CD14-positive monocyte (primary cell): ENCODE measurements at regions not wholly inside any gene's neighbourhood (a gene's known extent, or its start where the extent isn't known, plus 50 kb on each side); places are given as distances from the start of the nearest gene placed in this dataset.

Experiments
- DNase-seq, 3 donors: peaks; one replicate each; pipeline ENCODE4 v3.0.0-alpha.2; 2011 to 2022
- H2AFZ ChIP-seq: 2 replicates; pipeline ENCODE4 v1.6.0; 2012; ENCODE audit warnings: mild to moderate bottlenecking, low read depth, low read length, inconsistent platforms; ENCODE audit not compliant: insufficient read depth, poor library complexity, severe bottlenecking
- H3K27ac ChIP-seq, 2 donors: 1 replicate in 1 of 2; 2 replicates in 1 of 2; pipeline ENCODE4 v1.5.1; 2012 to 2013; ENCODE audit warnings: low read length in 2 of 2, control low read depth in 1 of 2, inconsistent platforms in 1 of 2, low read depth in 1 of 2, mild to moderate bottlenecking in 1 of 2
- H3K27me3 ChIP-seq, 2 donors: one replicate each; pipeline versions ENCODE4 v1.6.0 to v1.6.1; 2011 to 2013; ENCODE audit warnings: low read length in 2 of 2; ENCODE audit not compliant: control insufficient read depth in 2 of 2, insufficient read depth in 2 of 2
- H3K36me3 ChIP-seq, 2 donors: replicated peaks in 1 of 2; 1 replicate in 1 of 2; 2 replicates in 1 of 2; pipeline versions ENCODE4 v1.5.1 to v1.6.1; 2012 to 2013; ENCODE audit warnings: low read length in 2 of 2, control low read depth in 1 of 2, inconsistent platforms in 1 of 2, mild to moderate bottlenecking in 1 of 2; ENCODE audit not compliant: insufficient read depth in 2 of 2, control insufficient read depth in 1 of 2
- H3K4me1 ChIP-seq, 2 donors: 1 replicate in 1 of 2; 2 replicates in 1 of 2; pipeline versions ENCODE4 v1.5.1 to v1.6.1; 2012 to 2013; ENCODE audit warnings: low read length in 2 of 2, control low read depth in 1 of 2, inconsistent platforms in 1 of 2, mild to moderate bottlenecking in 1 of 2, moderate library complexity in 1 of 2; ENCODE audit not compliant: insufficient read depth in 2 of 2, control insufficient read depth in 1 of 2
- H3K4me2 ChIP-seq: replicated peaks from 2 replicates; pipeline ENCODE3; 2012; ENCODE audit warnings: low read length, moderate library complexity, mild to moderate bottlenecking; ENCODE audit not compliant: poor library complexity, severe bottlenecking; ENCODE audit errors: extremely low read depth
- H3K4me3 ChIP-seq, 3 experiments: fragments of 200-600 bp in 1 of 3; sonication (generic) in 1 of 3; replicated peaks in 1 of 3; 1 replicate in 2 of 3; 2 replicates in 1 of 3; pipeline ENCODE4 v1.5.1; 2011 to 2013; ENCODE audit warnings: low read length in 3 of 3, mild to moderate bottlenecking in 3 of 3, control low read depth in 2 of 3, low read depth in 2 of 3, inconsistent platforms in 1 of 3, moderate library complexity in 1 of 3
- H3K79me2 ChIP-seq: 2 replicates; pipeline ENCODE4 v1.6.0; 2012; ENCODE audit warnings: mild to moderate bottlenecking, control low read depth, inconsistent platforms, low read length, moderate library complexity; ENCODE audit not compliant: insufficient read depth
- H3K9ac ChIP-seq: 2 replicates; pipeline ENCODE4 v1.6.0; 2017; ENCODE audit warnings: low read length, mild to moderate bottlenecking; ENCODE audit not compliant: insufficient read depth, poor library complexity, severe bottlenecking
- H3K9me3 ChIP-seq, 2 donors: replicated peaks in 1 of 2; 1 replicate in 1 of 2; 2 replicates in 1 of 2; pipeline versions ENCODE4 v1.5.1 to v1.6.1; 2012 to 2013; ENCODE audit warnings: low read length in 2 of 2, control low read depth in 1 of 2; ENCODE audit not compliant: control insufficient read depth in 1 of 2, insufficient read depth in 1 of 2
- H4K20me1 ChIP-seq: 2 replicates; pipeline ENCODE4 v1.6.0; 2012; ENCODE audit warnings: mild to moderate bottlenecking, low read length, control low read depth, moderate library complexity; ENCODE audit not compliant: insufficient read depth
- H3K27ac Mint-ChIP-seq, 7 donors: one replicate each; pipeline ENCODE4 v1.8.0; 2020; ENCODE audit warnings: mild to moderate bottlenecking in 7 of 7, mixed read lengths in 7 of 7, moderate library complexity in 6 of 7, inconsistent platforms in 2 of 7
- H3K27me3 Mint-ChIP-seq, 3 donors: one replicate each; pipeline ENCODE4 v1.8.0; 2021 to 2022; ENCODE audit warnings: low read depth in 3 of 3, mild to moderate bottlenecking in 3 of 3, mixed read lengths in 3 of 3, moderate library complexity in 3 of 3, inconsistent platforms in 1 of 3
- H3K36me3 Mint-ChIP-seq, 2 donors: one replicate each; pipeline ENCODE4 v1.8.0; 2020; ENCODE audit warnings: mixed read lengths in 2 of 2, inconsistent platforms in 1 of 2, mild to moderate bottlenecking in 1 of 2
- H3K4me1 Mint-ChIP-seq: one replicate; pipeline ENCODE4 v1.8.0; 2020; ENCODE audit warnings: mild to moderate bottlenecking, mixed read lengths
- H3K4me3 Mint-ChIP-seq, 2 donors: one replicate each; pipeline ENCODE4 v1.8.0; 2020; ENCODE audit warnings: mild to moderate bottlenecking in 2 of 2, mixed read lengths in 2 of 2, moderate library complexity in 1 of 2
- H3K9me3 Mint-ChIP-seq, 7 donors: one replicate each; pipeline ENCODE4 v1.8.0; 2020 to 2022; ENCODE audit warnings: mixed read lengths in 7 of 7, mild to moderate bottlenecking in 6 of 7, moderate library complexity in 6 of 7, inconsistent platforms in 2 of 7
- CTCF ChIP-seq: fragments of 200-600 bp; IDR thresholded peaks from one replicate; pipeline ENCODE4 v1.8.0; 2022; ENCODE audit warnings: antibody characterized with exemption, mild to moderate bottlenecking
- WGBS: methylation state at CpG from one replicate; pipeline ENCODE4 v1.1.5; 2013; ENCODE audit warnings: missing lambda C conversion rate; ENCODE audit not compliant: insufficient coverage; 5-methylcytosine and 5-hydroxymethylcytosine counted together
- intact Hi-C, 2 donors: fragments of 100-400 bp; cut with micrococcal nuclease; formaldehyde crosslinking; loops; one replicate each; pipeline versions ENCODE4 v1.15.0 to v1.15.1; 2023

DNA sequence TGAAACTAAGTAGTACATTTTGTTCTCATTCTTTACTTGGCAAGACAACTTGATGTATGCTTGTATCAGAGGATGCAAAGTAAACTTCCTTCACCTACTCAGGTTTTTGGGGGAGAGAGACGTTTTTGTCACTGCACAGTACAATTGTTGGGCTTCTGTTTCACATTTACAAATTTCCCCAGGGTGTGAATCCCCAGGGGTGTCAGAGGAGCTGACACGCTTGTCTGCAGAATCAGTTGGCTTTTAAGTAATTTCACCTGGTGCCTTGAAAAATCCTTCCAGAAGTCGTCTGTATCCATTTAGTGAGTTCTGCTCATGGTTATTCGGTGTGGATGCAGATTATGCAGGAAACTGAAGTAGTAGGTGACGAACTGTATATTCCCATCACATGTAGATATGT, 1227.7 kb upstream of the CELF2 start:
- Mint-ChIP-seq H3K9me3 (peaks cover 0 to 3% (median 0%) of the 10 kb centered on the region in 7 donors), H3K4me3 (no peak overlapping the region), H3K27ac (no peak overlapping the region), H3K27me3 (peaks cover 0 to 1% (median 0%) of the 10 kb centered on the region in 3 donors), H3K36me3 (no peaks in the 10 kb centered on the region), H3K4me1 (no peaks in the 10 kb centered on the region)
- TF ChIP-seq CTCF: no peak
- Histone ChIP-seq H3K27me3 (no peaks in the 10 kb centered on the region), H3K36me3 (no peaks in the 10 kb centered on the region), H3K79me2 (no peaks in the 10 kb centered on the region), H3K27ac (no peak overlapping the region), H3K9me3 (no peaks in the 10 kb centered on the region), H2AFZ (no peak overlapping the region), H3K4me3 (no peak overlapping the region), H3K4me2 (no peak overlapping the region), H3K9ac (no peak overlapping the region), H3K4me1 (no peaks in the 10 kb centered on the region), H4K20me1 (no peaks in the 10 kb centered on the region)
- intact Hi-C loops: no loop called here
- WGBS: 100% methylated on average over 1 of the region's 5 CpGs
- no peak for DNase-seq

DNA sequence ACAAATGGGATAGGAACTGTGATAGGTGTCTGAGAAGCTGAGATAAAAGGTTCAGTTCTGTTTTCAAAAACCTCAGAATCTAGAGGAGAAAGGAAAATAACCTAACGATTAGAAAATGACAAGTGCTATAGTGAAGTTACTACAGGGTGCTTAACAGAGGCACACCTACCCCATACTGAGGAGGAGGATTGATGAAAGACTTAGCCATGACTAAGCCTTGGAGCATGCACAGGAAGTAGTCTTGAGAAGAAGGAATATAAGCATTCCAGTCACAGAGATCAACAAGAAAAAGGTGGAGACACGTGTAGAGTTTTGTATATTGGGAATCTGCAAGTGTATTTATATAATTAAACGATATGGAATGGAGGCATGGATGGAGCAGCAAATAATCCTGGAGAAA, 1225.5 kb upstream of the CELF2 start:
- no peaks in the 10 kb centered on the region for H3K9me3 ChIP-seq
- H4K20me1 ChIP-seq: no peaks in the 10 kb centered on the region
- DNase-seq: no peak
- no peak overlapping the region for H3K27ac Mint-ChIP-seq
- no peak overlapping the region for H2AFZ ChIP-seq
- WGBS: 84% methylated on average over 2 of the region's 3 CpGs
- H3K9me3 Mint-ChIP-seq: peaks cover 0 to 3% (median 0%) of the 10 kb centered on the region in 7 donors
- H3K36me3 Mint-ChIP-seq: no peaks in the 10 kb centered on the region
- no peaks in the 10 kb centered on the region for H3K27me3 ChIP-seq
- H3K4me3 ChIP-seq: no peak overlapping the region
- no peak overlapping the region for H3K4me2 ChIP-seq
- no peak overlapping the region for H3K4me3 Mint-ChIP-seq
- no peak for TF ChIP-seq CTCF
- no peak overlapping the region for H3K27ac ChIP-seq
- no peak overlapping the region for H3K9ac ChIP-seq
- no peaks in the 10 kb centered on the region for H3K79me2 ChIP-seq
- intact Hi-C loops: no loop called here
- no peaks in the 10 kb centered on the region for H3K4me1 Mint-ChIP-seq
- H3K36me3 ChIP-seq: no peaks in the 10 kb centered on the region
- H3K27me3 Mint-ChIP-seq: no peaks in the 10 kb centered on the region
- no peaks in the 10 kb centered on the region for H3K4me1 ChIP-seq
